ENCODE measurements at regions not wholly inside any gene's neighbourhood (a gene's known extent, or its start where the extent isn't known, plus 50 kb on each side); places are given as distances from the start of the nearest gene placed in this dataset.

DNA sequence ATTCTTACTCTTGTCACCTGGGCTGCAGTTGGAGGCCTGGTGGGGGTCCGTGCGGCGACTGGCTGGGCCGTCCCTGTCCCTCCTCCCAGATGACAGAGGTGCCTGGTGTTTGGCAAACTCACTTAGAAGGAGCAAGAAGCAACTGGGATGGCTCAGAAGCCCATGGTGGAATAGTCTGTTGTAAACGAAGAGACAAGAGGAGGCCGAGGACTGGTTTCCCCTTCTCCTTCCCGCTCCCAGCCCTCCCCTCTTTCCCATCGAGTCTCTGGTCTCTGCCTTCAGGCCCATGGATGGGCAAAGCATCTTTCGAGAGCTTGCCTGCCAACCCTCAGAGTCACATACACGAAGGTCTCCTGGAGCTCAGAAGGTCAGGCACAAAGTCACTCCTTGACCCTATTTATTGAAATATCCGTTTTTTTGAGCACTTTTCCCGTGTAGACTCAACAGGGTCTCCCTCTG lies 364.4 kb downstream of the SEC14L1 start:
- Histone ChIP-seq H3K9ac (ENCODE audit: low read length in 5 of 5) (no peak overlapping the region), H3K27me3 (ENCODE audit: control insufficient read depth in 5 of 5, insufficient read depth in 4 of 5, low read length in 5 of 5) (peaks cover 0 to 4% (median 3%) of the 10 kb centered on the region in 5 donors), H3K9me3 (ENCODE audit: control insufficient read depth in 5 of 5, low read length in 5 of 5) (no peaks in the 10 kb centered on the region), H3K4me1 (ENCODE audit: control insufficient read depth in 5 of 5, insufficient read depth in 5 of 5, low read length in 5 of 5) (peaks cover 0 to 4% (median 0%) of the 10 kb centered on the region in 5 donors), H3K27ac (ENCODE audit: low read depth, low read length) (no peak overlapping the region), H3K36me3 (ENCODE audit: control insufficient read depth in 5 of 5, insufficient read depth in 5 of 5, low read length in 5 of 5) (peaks cover 0 to 5% (median 0%) of the 10 kb centered on the region in 5 donors), H3K4me3 (ENCODE audit: low read depth in 1 of 5, low read length in 5 of 5) (no peak overlapping the region)

DNA sequence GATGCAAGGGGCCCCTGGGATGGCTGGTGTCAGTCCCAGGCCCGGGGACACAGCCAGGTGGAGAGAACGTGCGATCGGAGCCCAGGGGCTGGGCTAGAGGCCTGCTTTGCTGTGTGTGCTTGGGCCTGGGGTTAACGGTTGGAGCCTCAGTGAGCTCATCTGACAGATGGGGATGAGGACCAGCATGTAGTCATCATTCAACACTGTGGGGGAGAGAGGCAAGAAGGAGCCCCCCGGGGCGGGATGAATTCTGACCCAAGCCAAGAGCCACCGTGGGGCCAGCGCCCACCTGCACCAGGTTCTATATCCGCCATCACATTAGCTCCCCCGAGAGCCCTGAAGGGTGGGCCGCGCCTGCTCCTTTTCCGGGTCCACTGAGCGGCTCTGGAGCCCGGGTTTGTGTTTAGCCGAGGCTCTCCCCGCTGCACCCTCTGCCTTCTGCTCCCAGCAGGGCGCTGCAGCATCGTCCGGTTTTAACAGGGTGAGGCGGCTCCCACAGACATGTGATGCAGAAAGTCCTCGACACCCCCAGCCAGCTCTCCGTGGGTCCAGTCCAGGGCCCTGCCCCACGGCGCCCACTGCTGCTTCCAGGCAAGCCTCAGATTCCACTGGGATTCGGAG lies 365.7 kb downstream of the SEC14L1 start:
- Histone ChIP-seq H3K27ac (ENCODE audit: low read depth, low read length) (no peak overlapping the region), H3K4me3 (ENCODE audit: low read depth in 1 of 5, low read length in 5 of 5) (no peak overlapping the region), H3K4me1 (ENCODE audit: control insufficient read depth in 5 of 5, insufficient read depth in 5 of 5, low read length in 5 of 5) (peaks cover 0 to 4% (median 0%) of the 10 kb centered on the region in 5 donors), H3K9ac (ENCODE audit: low read length in 5 of 5) (no peak overlapping the region), H3K9me3 (ENCODE audit: control insufficient read depth in 5 of 5, low read length in 5 of 5) (peaks cover 0 to 5% (median 0%) of the 10 kb centered on the region in 5 donors), H3K27me3 (ENCODE audit: control insufficient read depth in 5 of 5, insufficient read depth in 4 of 5, low read length in 5 of 5) (peaks cover 0 to 4% (median 3%) of the 10 kb centered on the region in 5 donors), H3K36me3 (ENCODE audit: control insufficient read depth in 5 of 5, insufficient read depth in 5 of 5, low read length in 5 of 5) (peaks cover 0 to 5% (median 0%) of the 10 kb centered on the region in 5 donors)

DNA sequence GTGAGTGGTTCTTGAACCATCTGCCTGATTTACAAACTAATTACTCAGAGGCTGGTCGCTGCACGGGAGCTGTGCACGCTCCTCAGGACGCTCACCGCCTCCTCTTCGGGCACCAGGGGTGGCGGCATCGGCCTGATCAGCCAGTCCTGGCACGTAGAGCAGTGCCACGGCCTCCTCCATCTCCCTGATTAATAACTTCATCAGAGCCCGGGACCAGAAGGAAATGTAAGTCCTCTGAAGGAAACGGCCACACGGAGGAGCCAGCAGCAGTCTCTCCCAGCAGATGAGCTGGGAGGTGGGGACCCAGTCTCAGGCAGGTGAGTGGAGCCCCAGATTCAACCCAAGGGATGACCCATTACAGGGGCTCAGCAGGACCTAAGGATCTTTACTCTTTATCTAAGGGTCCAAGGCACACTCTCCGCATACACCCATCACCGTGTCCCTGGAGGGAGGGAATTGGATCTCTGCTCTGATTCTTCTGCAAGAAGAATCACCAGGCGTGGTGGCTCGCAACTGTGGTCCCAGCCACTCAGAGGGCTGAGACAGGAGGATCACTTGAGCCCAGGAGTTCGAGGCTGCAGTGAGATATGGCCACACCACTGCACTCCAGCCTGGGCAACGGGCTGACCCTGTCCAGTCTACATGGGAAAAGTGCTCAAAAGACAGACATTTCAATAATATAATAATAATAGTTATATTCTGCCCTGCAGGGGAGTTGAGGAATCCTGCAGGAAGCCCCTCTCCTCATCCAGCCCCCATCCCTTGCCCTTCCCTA lies 366.5 kb downstream of the SEC14L1 start:
- H3K9me3 ChIP-seq (ENCODE audit: control insufficient read depth in 5 of 5, low read length in 5 of 5) = peaks cover 0 to 10% (median 4%) of the 10 kb centered on the region in 5 donors
- H3K9ac ChIP-seq (ENCODE audit: low read length in 5 of 5) = no peak overlapping the region
- no peak overlapping the region for H3K4me3 ChIP-seq (ENCODE audit: low read depth in 1 of 5, low read length in 5 of 5)
- H3K27me3 ChIP-seq (ENCODE audit: control insufficient read depth in 5 of 5, insufficient read depth in 4 of 5, low read length in 5 of 5) = peaks cover 0 to 4% (median 3%) of the 10 kb centered on the region in 5 donors
- H3K4me1 ChIP-seq (ENCODE audit: control insufficient read depth in 5 of 5, insufficient read depth in 5 of 5, low read length in 5 of 5) = peaks cover 0 to 4% (median 0%) of the 10 kb centered on the region in 5 donors
- no peak overlapping the region for H3K27ac ChIP-seq (ENCODE audit: low read depth, low read length)
- H3K36me3 ChIP-seq (ENCODE audit: control insufficient read depth in 5 of 5, insufficient read depth in 5 of 5, low read length in 5 of 5) = peaks cover 0 to 4% (median 0%) of the 10 kb centered on the region in 5 donors

DNA sequence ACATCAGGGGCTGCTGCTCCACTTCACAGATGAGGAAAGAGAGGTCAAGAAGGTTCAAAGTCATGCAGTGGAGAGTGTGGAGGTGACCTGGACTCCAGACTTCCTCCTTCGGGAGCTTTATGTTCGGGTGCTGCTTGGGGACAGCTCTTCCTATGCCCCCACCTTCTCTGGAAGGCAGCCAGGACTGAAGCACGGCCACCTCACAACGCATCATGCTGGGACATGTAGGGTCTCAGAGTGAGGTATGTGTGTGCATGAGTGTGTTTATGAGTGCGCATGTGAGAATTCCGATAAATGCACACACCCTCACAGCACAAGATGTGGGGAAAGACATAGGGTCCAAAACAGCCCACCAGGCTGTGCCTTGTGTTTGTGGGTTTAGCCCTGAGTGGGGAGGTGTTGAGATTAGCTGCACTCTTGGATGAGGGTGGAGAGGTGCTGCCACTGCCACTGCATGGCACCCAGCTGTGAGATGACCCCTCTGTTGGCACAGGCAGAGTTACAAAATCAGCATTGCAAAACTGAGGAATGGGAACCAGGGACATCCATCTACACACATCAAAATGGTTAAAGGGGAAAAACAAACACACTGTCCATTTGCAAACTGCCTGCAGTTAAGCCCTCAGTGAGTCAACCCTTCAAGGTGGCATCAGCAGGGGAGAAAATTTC lies 367.4 kb downstream of the SEC14L1 start:
- Histone ChIP-seq H3K4me3 (ENCODE audit: low read depth in 1 of 5, low read length in 5 of 5) (no peak overlapping the region), H3K27me3 (ENCODE audit: control insufficient read depth in 5 of 5, insufficient read depth in 4 of 5, low read length in 5 of 5) (peaks cover 0 to 4% (median 3%) of the 10 kb centered on the region in 5 donors), H3K9ac (ENCODE audit: low read length in 5 of 5) (no peak overlapping the region), H3K4me1 (ENCODE audit: control insufficient read depth in 5 of 5, insufficient read depth in 5 of 5, low read length in 5 of 5) (peaks cover 0 to 4% (median 0%) of the 10 kb centered on the region in 5 donors), H3K36me3 (ENCODE audit: control insufficient read depth in 5 of 5, insufficient read depth in 5 of 5, low read length in 5 of 5) (peaks cover 0 to 4% (median 0%) of the 10 kb centered on the region in 5 donors), H3K27ac (ENCODE audit: low read depth, low read length) (no peak overlapping the region), H3K9me3 (ENCODE audit: control insufficient read depth in 5 of 5, low read length in 5 of 5) (peaks cover 0 to 14% (median 4%) of the 10 kb centered on the region in 5 donors)

DNA sequence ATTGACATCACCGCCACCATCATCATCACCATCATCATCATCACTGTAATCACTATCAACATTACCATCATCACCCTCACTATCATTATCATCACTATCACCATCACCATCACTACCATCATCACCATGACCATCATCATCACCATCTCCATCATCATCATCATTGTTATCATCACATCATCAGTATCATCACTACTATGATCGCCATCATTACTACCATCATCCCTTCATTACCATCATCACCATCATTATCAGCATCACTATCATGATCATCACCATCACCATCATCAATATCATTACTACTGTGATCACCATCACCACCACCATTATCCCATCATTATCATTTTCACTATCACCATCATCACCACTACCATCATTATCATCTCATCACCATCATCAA lies 368.3 kb downstream of the SEC14L1 start:
- Histone ChIP-seq H3K9ac (ENCODE audit: low read length in 5 of 5) (no peak overlapping the region), H3K27ac (ENCODE audit: low read depth, low read length) (no peak overlapping the region)

DNA sequence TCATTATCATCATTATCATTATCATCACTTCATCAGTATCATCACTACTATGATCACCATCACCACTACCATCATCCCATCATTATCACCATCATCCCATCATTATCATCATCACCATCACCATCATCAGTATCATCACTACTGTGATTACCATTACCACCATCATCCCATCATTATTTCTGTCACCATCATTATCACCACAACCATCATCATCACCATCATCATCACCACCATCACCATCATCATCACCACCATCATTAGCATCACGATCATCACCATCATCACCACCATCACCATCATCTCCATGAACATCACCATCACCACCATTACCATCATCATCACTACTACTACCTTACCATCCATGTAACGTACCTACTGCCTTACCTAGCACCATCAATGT lies 368.8 kb downstream of the SEC14L1 start:
- Histone ChIP-seq H3K27me3 (ENCODE audit: control insufficient read depth in 5 of 5, insufficient read depth in 4 of 5, low read length in 5 of 5) (peaks cover 0 to 4% (median 3%) of the 10 kb centered on the region in 5 donors), H3K9me3 (ENCODE audit: control insufficient read depth in 5 of 5, low read length in 5 of 5) (peaks cover 0 to 14% (median 4%) of the 10 kb centered on the region in 5 donors), H3K4me3 (ENCODE audit: low read depth in 1 of 5, low read length in 5 of 5) (no peak overlapping the region), H3K27ac (ENCODE audit: low read depth, low read length) (no peak overlapping the region), H3K36me3 (ENCODE audit: control insufficient read depth in 5 of 5, insufficient read depth in 5 of 5, low read length in 5 of 5) (peaks cover 0 to 4% (median 0%) of the 10 kb centered on the region in 5 donors), H3K4me1 (ENCODE audit: control insufficient read depth in 5 of 5, insufficient read depth in 5 of 5, low read length in 5 of 5) (peaks cover 0 to 4% (median 0%) of the 10 kb centered on the region in 5 donors), H3K9ac (ENCODE audit: low read length in 5 of 5) (no peak overlapping the region)

More for the DNA sequence above, 368.3 kb downstream of the SEC14L1 start:
- H3K4me3 ChIP-seq (ENCODE audit: low read depth in 1 of 5, low read length in 5 of 5) = no peak overlapping the region
- H3K36me3 ChIP-seq (ENCODE audit: control insufficient read depth in 5 of 5, insufficient read depth in 5 of 5, low read length in 5 of 5) = peaks cover 0 to 4% (median 0%) of the 10 kb centered on the region in 5 donors
- H3K9me3 ChIP-seq (ENCODE audit: control insufficient read depth in 5 of 5, low read length in 5 of 5) = peaks cover 0 to 14% (median 4%) of the 10 kb centered on the region in 5 donors
- peaks cover 0 to 4% (median 0%) of the 10 kb centered on the region in 5 donors for H3K4me1 ChIP-seq (ENCODE audit: control insufficient read depth in 5 of 5, insufficient read depth in 5 of 5, low read length in 5 of 5)
- peaks cover 0 to 4% (median 3%) of the 10 kb centered on the region in 5 donors for H3K27me3 ChIP-seq (ENCODE audit: control insufficient read depth in 5 of 5, insufficient read depth in 4 of 5, low read length in 5 of 5)

DNA sequence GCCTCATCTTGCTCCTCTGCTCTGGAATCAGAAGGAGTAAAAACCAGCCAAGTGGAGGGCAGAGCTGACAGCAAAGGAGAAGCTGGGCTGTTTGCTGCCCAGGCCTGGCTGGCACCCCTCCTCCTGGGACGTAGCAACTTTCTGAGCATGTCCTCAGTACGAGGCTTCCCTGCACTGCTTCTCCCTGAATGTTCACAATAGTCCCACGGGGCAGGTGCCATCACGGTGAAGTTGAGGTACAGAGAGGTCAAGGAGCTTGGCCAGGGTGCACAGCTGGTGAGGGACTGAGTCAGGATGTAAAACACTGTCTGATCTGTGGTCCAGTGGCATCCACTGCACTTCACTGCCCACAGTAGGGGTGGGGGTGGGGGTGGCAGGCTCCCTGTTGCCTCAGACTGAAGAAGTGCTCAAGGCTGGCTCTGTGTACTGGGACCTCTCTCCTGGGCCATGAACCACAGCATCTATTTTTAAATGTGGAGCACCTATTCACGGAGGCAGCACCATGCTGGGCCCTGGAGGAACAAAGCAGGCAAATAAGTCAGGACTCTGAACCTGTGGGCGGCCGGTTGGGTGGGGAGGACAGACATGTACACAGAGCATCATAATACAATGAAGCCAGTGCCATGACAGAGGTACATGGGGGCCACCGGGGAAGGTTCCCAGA lies 369.5 kb downstream of the SEC14L1 start:
- Histone ChIP-seq H3K27ac (ENCODE audit: low read depth, low read length) (no peak overlapping the region), H3K9ac (ENCODE audit: low read length in 5 of 5) (no peak overlapping the region), H3K9me3 (ENCODE audit: control insufficient read depth in 5 of 5, low read length in 5 of 5) (peaks cover 0 to 14% (median 4%) of the 10 kb centered on the region in 5 donors), H3K4me3 (ENCODE audit: low read depth in 1 of 5, low read length in 5 of 5) (no peak overlapping the region), H3K36me3 (ENCODE audit: control insufficient read depth in 5 of 5, insufficient read depth in 5 of 5, low read length in 5 of 5) (peaks cover 0 to 4% (median 0%) of the 10 kb centered on the region in 5 donors), H3K27me3 (ENCODE audit: control insufficient read depth in 5 of 5, insufficient read depth in 4 of 5, low read length in 5 of 5) (peaks cover 0 to 4% (median 3%) of the 10 kb centered on the region in 5 donors), H3K4me1 (ENCODE audit: control insufficient read depth in 5 of 5, insufficient read depth in 5 of 5, low read length in 5 of 5) (peaks cover 0 to 4% (median 0%) of the 10 kb centered on the region in 5 donors)

DNA sequence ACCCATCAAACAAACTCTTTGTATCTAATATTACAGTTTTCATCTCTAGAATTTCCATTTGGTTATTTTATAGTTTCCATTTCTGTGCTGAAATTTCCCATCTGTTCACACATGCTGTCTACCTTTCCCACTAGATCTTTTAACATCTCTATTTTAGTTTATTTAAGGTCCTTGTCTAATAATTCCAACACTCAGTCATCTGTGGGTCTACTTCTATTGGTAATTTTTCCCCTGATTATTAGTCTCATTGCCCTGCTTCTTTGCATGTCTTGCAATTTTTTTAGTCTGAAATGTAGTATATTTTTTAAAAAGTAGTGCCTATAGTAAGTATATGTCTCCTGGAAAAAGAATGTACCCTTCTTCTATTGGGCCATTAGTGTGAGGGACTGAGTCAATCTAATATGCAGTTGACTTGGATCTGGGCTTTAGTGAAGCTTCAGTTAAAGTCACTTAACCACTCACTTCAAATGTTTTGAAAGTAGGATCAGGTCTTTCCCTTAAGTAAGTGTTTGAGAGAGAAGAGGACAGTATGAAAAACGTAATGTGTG lies 370.8 kb downstream of the SEC14L1 start:
- Histone ChIP-seq H3K9me3 (ENCODE audit: control insufficient read depth in 5 of 5, low read length in 5 of 5) (peaks cover 0 to 14% (median 4%) of the 10 kb centered on the region in 5 donors), H3K27ac (ENCODE audit: low read depth, low read length) (no peak overlapping the region), H3K9ac (ENCODE audit: low read length in 5 of 5) (no peak overlapping the region), H3K4me3 (ENCODE audit: low read depth in 1 of 5, low read length in 5 of 5) (no peak overlapping the region), H3K4me1 (ENCODE audit: control insufficient read depth in 5 of 5, insufficient read depth in 5 of 5, low read length in 5 of 5) (peaks cover 0 to 4% (median 0%) of the 10 kb centered on the region in 5 donors), H3K27me3 (ENCODE audit: control insufficient read depth in 5 of 5, insufficient read depth in 4 of 5, low read length in 5 of 5) (peaks cover 0 to 4% (median 3%) of the 10 kb centered on the region in 5 donors), H3K36me3 (ENCODE audit: control insufficient read depth in 5 of 5, insufficient read depth in 5 of 5, low read length in 5 of 5) (peaks cover 0 to 4% (median 0%) of the 10 kb centered on the region in 5 donors)
